GM12878 (cell line): ENCODE measurements at regions not wholly inside any gene's neighbourhood (a gene's known extent, or its start where the extent isn't known, plus 50 kb on each side); places are given as distances from the start of the nearest gene placed in this dataset.

Source experiments
- EP300 ChIP-seq, 2 experiments: fragments of 150-350 bp in 1 of 2; IDR thresholded peaks; 2 replicates each; pipeline ENCODE4 v1.6.1; 2011 to 2012; ENCODE audit warnings: low read depth in 2 of 2, low read length in 2 of 2, borderline replicate concordance in 1 of 2, improper control_type of control experiment in 1 of 2, inconsistent platforms in 1 of 2; ENCODE audit not compliant: control insufficient read depth in 1 of 2
- JUND ChIP-seq: IDR thresholded peaks from 2 replicates; pipeline ENCODE4 v1.6.1; 2012; ENCODE audit warnings: low read depth, mild to moderate bottlenecking, low read length, improper control_type of control experiment, moderate library complexity
- POLR2AphosphoS2 ChIP-seq: IDR thresholded peaks from 2 replicates; pipeline ENCODE4 v1.6.1; 2011; ENCODE audit warnings: low read depth, mild to moderate bottlenecking, low read length, improper control_type of control experiment, moderate library complexity
- TF ChIP-seq, protein P1 (sequence below), 3 experiments: IDR thresholded peaks in 2 of 3; conservative IDR thresholded peaks in 1 of 3; 2 replicates each; pipeline ENCODE4 v1.5.1; 2011; ENCODE audit warnings: low read depth in 3 of 3, low read length in 3 of 3, mild to moderate bottlenecking in 3 of 3, control low read depth in 2 of 3, moderate library complexity in 2 of 3, inconsistent platforms in 1 of 3, mixed read lengths in 1 of 3; ENCODE audit not compliant: control insufficient read depth in 2 of 3, insufficient read depth in 1 of 3; ENCODE audit errors: extremely low read depth in 1 of 3
- TF ChIP-seq, protein P2 (sequence below): IDR thresholded peaks from 2 replicates; pipeline ENCODE4 v1.6.1; 2011; ENCODE audit warnings: low read depth, low read length, improper control_type of control experiment, borderline replicate concordance

DNA sequence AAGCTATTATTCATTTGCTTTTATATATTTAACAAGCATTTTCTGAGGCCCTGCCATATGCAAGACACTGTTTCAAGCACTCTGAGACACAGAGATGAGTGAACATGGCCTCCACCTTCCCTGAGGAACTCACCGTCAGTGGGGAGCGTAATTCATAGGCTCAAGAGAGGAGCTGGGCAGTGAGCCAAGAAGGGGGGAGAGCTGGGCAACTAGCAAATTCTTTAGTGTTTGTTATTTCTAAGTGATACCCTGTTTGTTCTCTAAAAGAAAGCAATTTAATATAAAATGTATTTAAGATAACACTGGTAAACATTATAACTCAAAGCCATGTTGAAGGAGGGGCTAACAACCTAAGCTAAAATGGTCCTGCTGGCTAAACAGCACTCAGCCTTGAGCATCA lies 119.2 kb upstream of the NGF start:
- no peak for TF ChIP-seq JUND
- TF ChIP-seq, protein P1, sequence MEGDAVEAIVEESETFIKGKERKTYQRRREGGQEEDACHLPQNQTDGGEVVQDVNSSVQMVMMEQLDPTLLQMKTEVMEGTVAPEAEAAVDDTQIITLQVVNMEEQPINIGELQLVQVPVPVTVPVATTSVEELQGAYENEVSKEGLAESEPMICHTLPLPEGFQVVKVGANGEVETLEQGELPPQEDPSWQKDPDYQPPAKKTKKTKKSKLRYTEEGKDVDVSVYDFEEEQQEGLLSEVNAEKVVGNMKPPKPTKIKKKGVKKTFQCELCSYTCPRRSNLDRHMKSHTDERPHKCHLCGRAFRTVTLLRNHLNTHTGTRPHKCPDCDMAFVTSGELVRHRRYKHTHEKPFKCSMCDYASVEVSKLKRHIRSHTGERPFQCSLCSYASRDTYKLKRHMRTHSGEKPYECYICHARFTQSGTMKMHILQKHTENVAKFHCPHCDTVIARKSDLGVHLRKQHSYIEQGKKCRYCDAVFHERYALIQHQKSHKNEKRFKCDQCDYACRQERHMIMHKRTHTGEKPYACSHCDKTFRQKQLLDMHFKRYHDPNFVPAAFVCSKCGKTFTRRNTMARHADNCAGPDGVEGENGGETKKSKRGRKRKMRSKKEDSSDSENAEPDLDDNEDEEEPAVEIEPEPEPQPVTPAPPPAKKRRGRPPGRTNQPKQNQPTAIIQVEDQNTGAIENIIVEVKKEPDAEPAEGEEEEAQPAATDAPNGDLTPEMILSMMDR (IDR thresholded peaks at IDR 0.05 in 2 of 3, conservative IDR thresholded peaks at IDR 0.05 in 1 of 3; ENCODE audit: control insufficient read depth in 2 of 3, extremely low read depth in 1 of 3, insufficient read depth in 1 of 3, low read depth in 3 of 3, low read length in 3 of 3): no peak
- TF ChIP-seq EP300 (IDR thresholded peaks at IDR 0.05; ENCODE audit: borderline replicate concordance in 1 of 2, control insufficient read depth in 1 of 2, low read depth in 2 of 2, low read length in 2 of 2): no peak
- TF ChIP-seq POLR2AphosphoS2: no peak
- TF ChIP-seq, protein P2, sequence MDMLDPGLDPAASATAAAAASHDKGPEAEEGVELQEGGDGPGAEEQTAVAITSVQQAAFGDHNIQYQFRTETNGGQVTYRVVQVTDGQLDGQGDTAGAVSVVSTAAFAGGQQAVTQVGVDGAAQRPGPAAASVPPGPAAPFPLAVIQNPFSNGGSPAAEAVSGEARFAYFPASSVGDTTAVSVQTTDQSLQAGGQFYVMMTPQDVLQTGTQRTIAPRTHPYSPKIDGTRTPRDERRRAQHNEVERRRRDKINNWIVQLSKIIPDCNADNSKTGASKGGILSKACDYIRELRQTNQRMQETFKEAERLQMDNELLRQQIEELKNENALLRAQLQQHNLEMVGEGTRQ: no peak
